Fibroblast of lung (primary cell): ENCODE measurements at regions not wholly inside any gene's neighbourhood (a gene's known extent, or its start where the extent isn't known, plus 50 kb on each side); places are given as distances from the start of the nearest gene placed in this dataset.

Experiments
- DNase-seq, 2 donors: peaks; one replicate each; pipeline versions ENCODE4 v3.0.0 to v3.0.0-alpha.2; 2010; ENCODE audit warnings: low read depth in 2 of 2
- H2AFZ ChIP-seq: 2 replicates; pipeline ENCODE4 v1.5.1; 2012; ENCODE audit warnings: low read length, control low read depth, inconsistent platforms
- H3K27ac ChIP-seq: 2 replicates; pipeline ENCODE4 v1.5.1; 2011; ENCODE audit warnings: low read length, control low read depth; ENCODE audit not compliant: insufficient read depth
- H3K27me3 ChIP-seq: 2 replicates; pipeline ENCODE4 v1.5.1; 2011; ENCODE audit warnings: mild to moderate bottlenecking, low read length; ENCODE audit not compliant: control insufficient read depth, insufficient read depth
- H3K36me3 ChIP-seq: 2 replicates; pipeline ENCODE4 v1.5.1; 2011; ENCODE audit warnings: low read length; ENCODE audit not compliant: control insufficient read depth, insufficient read depth
- H3K4me1 ChIP-seq: 2 replicates; pipeline ENCODE4 v1.5.1; 2011; ENCODE audit warnings: low read length; ENCODE audit not compliant: control insufficient read depth, insufficient read depth; ENCODE audit errors: extremely low read depth
- H3K4me2 ChIP-seq: 2 replicates; pipeline ENCODE4 v1.5.1; 2011; ENCODE audit warnings: low read length, control low read depth; ENCODE audit not compliant: insufficient read depth; ENCODE audit errors: extremely low read depth
- H3K4me3 ChIP-seq, 4 experiments: fragments of 200-600 bp in 1 of 4; sonication (generic) in 1 of 4; replicated peaks in 1 of 4; 2 replicates each; pipeline ENCODE4 v1.5.1; 2011 to 2016; ENCODE audit warnings: low read length in 4 of 4, low read depth in 3 of 4, mild to moderate bottlenecking in 3 of 4, control low read depth in 2 of 4, inconsistent platforms in 1 of 4, mixed read lengths in 1 of 4; ENCODE audit not compliant: insufficient read depth in 1 of 4; ENCODE audit errors: control extremely low read depth in 1 of 4
- H3K79me2 ChIP-seq: 2 replicates; pipeline ENCODE4 v1.5.1; 2012; ENCODE audit warnings: mild to moderate bottlenecking, low read length, inconsistent platforms; ENCODE audit not compliant: control insufficient read depth, insufficient read depth
- H3K9ac ChIP-seq: 2 replicates; pipeline ENCODE4 v1.5.1; 2011; ENCODE audit warnings: mild to moderate bottlenecking, low read length, control low read depth; ENCODE audit not compliant: insufficient read depth
- H3K9me3 ChIP-seq: 2 replicates; pipeline ENCODE4 v1.5.1; 2012; ENCODE audit warnings: low read depth, low read length; ENCODE audit not compliant: control insufficient read depth, insufficient read depth
- H4K20me1 ChIP-seq: 2 replicates; pipeline ENCODE4 v1.5.1; 2011; ENCODE audit warnings: low read length; ENCODE audit not compliant: control insufficient read depth, insufficient read depth; ENCODE audit errors: extremely low read depth
- EZH2 ChIP-seq: IDR thresholded peaks from 2 replicates; pipeline ENCODE4 v1.5.1; 2012; ENCODE audit warnings: low read length, control low read depth, mild to moderate bottlenecking; ENCODE audit errors: missing control alignments
- TF ChIP-seq, protein P1 (sequence below), 2 donors: IDR thresholded peaks in 1 of 2; conservative IDR thresholded peaks in 1 of 2; 1 replicate in 1 of 2; 2 replicates in 1 of 2; pipeline ENCODE4 v1.5.1; 2011 to 2012; ENCODE audit warnings: low read length in 2 of 2, control low read depth in 1 of 2, inconsistent platforms in 1 of 2, low read depth in 1 of 2, mild to moderate bottlenecking in 1 of 2

GRCh38 chr6:10315658-10316372 is 99.1 kb downstream of the TFAP2A start:
- no peak for TF ChIP-seq EZH2
- TF ChIP-seq, protein P1, sequence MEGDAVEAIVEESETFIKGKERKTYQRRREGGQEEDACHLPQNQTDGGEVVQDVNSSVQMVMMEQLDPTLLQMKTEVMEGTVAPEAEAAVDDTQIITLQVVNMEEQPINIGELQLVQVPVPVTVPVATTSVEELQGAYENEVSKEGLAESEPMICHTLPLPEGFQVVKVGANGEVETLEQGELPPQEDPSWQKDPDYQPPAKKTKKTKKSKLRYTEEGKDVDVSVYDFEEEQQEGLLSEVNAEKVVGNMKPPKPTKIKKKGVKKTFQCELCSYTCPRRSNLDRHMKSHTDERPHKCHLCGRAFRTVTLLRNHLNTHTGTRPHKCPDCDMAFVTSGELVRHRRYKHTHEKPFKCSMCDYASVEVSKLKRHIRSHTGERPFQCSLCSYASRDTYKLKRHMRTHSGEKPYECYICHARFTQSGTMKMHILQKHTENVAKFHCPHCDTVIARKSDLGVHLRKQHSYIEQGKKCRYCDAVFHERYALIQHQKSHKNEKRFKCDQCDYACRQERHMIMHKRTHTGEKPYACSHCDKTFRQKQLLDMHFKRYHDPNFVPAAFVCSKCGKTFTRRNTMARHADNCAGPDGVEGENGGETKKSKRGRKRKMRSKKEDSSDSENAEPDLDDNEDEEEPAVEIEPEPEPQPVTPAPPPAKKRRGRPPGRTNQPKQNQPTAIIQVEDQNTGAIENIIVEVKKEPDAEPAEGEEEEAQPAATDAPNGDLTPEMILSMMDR (conservative IDR thresholded peaks at IDR 0.05 in 1 of 2, IDR thresholded peaks at IDR 0.05 in 1 of 2; ENCODE audit: low read depth in 1 of 2, low read length in 2 of 2), result no peak
- no peak overlapping the region for H3K4me3 ChIP-seq
- H3K4me2 ChIP-seq, result no peak overlapping the region

DNA sequence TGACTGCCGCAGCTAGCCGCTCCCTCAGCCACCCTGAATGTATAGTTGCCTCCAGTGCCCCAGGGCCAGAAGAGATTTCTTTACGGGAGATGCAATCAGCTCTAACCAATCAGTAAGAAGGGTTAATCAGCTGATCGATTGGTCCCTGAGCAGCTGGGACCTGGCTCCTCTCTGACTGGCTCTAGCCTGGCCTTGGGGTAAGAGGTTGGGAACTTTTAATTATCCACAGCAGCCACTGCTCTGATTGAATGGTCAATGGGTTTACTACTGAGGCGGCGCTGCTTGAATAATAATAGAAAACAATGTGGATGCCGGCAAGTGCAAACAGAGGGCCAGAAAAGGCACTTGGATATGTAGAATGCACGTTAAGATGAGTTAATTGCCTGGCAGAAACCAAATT is 99.8 kb downstream of the TFAP2A start:
- Histone ChIP-seq H3K9ac (no peak overlapping the region), H3K4me3 (no peak overlapping the region), H3K27ac (no peak overlapping the region), H3K9me3 (no peaks in the 10 kb centered on the region), H3K27me3 (no peaks in the 10 kb centered on the region), H3K4me1 (no peaks in the 10 kb centered on the region), H3K4me2 (no peak overlapping the region), H3K36me3 (no peaks in the 10 kb centered on the region), H2AFZ (no peak overlapping the region), H4K20me1 (no peaks in the 10 kb centered on the region), H3K79me2 (no peaks in the 10 kb centered on the region)
- TF ChIP-seq, protein P1 (conservative IDR thresholded peaks at IDR 0.05 in 1 of 2, IDR thresholded peaks at IDR 0.05 in 1 of 2; ENCODE audit: low read depth in 1 of 2, low read length in 2 of 2), result no peak
- no peak for TF ChIP-seq EZH2
- no peak for DNase-seq

More at GRCh38 chr6:10315658-10316372, 99.1 kb downstream of the TFAP2A start:
- Histone ChIP-seq H3K27ac (no peak overlapping the region), H3K36me3 (no peaks in the 10 kb centered on the region), H2AFZ (no peak overlapping the region), H3K9me3 (no peaks in the 10 kb centered on the region), H3K79me2 (no peaks in the 10 kb centered on the region), H3K4me1 (no peaks in the 10 kb centered on the region), H3K27me3 (no peaks in the 10 kb centered on the region), H4K20me1 (no peaks in the 10 kb centered on the region), H3K9ac (no peak overlapping the region)
- peak in 1 of 2 donors; percentile 16 for DNase-seq

DNA sequence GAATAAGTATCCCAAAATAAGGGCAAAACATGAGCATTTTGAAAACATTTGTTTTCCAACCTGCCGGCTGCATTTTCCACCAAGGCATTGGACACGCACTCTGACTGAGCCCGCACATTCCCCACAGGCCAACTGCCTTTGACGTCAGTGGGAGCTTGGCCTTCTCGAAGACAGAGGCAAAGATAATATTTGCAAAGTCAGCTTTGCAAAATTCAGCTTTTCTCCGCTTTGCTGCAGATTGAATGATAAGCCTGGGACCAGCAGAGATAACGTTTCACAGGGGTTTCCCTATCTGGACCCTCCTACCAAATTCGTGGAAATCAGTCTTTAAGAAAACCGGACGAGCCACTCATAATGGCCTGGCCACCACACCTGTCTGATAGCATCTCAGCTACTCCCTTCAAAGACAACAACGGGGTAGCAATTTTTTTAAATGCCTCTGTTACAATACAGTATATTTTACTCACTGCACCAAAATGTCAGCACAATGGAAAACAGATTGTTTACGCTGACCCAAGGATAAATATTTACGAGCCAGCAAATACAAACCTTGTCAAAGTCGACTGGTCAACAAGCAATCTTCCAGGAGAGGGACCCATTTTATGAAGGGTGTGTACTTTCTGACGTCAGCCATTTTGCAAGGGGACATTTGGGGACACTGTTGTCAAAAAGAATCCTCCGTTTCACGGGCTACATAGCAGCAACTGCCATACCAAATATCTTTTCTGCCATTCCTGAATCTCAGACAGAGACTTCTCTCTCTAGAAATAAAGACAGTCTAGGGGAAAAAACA is 100.5 kb downstream of the TFAP2A start:
- no peak overlapping the region for H2AFZ ChIP-seq
- no peak for TF ChIP-seq EZH2
- TF ChIP-seq, protein P1 (conservative IDR thresholded peaks at IDR 0.05 in 1 of 2, IDR thresholded peaks at IDR 0.05 in 1 of 2; ENCODE audit: low read depth in 1 of 2, low read length in 2 of 2), result no peak
- no peak overlapping the region for H3K9ac ChIP-seq
- no peak for DNase-seq
- no peaks in the 10 kb centered on the region for H3K4me1 ChIP-seq
- H3K79me2 ChIP-seq, result no peaks in the 10 kb centered on the region
- H3K4me2 ChIP-seq, result no peak overlapping the region
- no peaks in the 10 kb centered on the region for H3K27me3 ChIP-seq
- no peaks in the 10 kb centered on the region for H4K20me1 ChIP-seq
- H3K36me3 ChIP-seq, result no peaks in the 10 kb centered on the region
- H3K9me3 ChIP-seq, result no peaks in the 10 kb centered on the region
- H3K4me3 ChIP-seq, result no peak overlapping the region
- H3K27ac ChIP-seq, result no peak overlapping the region
